HG03342 (cell line): ENCODE measurements at regions not wholly inside any gene's neighbourhood (a gene's known extent, or its start where the extent isn't known, plus 50 kb on each side); places are given as distances from the start of the nearest gene placed in this dataset.

Source experiments
- ATAC-seq: cut with Tn5 transposase; IDR thresholded peaks from one replicate; pipeline ENCODE4 v1.9.1; 2021; ENCODE audit warnings: mild to moderate bottlenecking, moderate library complexity; ENCODE audit not compliant: unreplicated experiment

GRCh38 chr5:103354446-103354845 is 95.9 kb downstream of the MACIR start:
- ATAC-seq: no peak

- ATAC-seq: no peak
Measured at GRCh38 chr5:103353581-103353980, 95.0 kb downstream of the MACIR start.

DNA sequence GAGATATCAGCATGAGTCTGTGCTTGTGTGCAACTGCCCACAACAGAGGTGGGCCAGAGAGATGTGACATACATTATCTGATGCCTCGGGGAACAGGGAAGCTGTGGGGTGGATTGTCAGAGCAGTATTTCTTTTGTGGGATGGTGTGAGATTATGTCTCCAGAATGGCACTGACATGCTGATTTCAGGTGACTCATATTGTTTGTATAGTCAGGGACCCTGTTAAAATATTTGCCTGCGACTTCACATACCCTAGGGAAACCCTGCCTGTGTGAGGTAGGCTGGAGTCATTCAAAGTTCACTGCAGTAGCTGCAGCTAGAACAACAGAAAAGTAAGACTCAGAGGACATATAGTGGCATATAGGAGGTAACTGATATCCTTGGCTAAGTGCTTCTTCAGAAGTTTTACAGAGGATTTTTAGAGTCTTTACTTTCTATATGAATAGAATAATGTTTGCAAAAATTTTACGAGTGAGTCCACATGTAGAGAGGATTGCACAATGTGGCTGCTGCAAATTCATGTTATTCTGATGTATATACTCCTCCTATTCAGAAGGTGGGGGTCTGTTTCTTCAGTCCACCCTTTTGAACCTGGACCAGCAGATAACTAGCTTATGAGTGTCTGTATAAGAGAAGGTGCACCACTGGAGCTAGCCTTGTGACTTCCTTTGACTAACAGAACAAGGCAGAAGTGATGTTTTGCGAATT is 89.3 kb downstream of the MACIR start:
- no peak for ATAC-seq

- ATAC-seq: no peak
Measured at GRCh38 chr5:103346162-103346748, 87.7 kb downstream of the MACIR start.

DNA sequence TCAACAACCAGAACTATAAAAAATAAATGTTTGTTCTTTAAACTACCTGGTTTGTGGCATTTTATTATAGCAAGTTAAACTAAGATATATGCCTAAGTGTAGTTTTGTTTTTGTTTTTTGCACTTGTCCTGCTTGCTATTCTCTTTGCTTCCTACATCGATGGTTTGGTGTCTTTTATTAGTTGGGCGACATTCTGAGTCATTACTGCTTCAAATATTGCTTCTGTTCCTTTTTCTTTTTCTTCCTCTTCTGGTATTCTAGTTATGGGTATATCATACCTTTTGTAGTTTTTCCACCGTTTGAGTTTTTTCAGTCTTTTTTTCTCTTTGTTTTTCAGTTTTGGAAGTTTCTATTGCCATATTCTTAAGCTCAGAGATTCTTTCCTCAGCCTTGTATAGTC is 86.9 kb downstream of the MACIR start:
- ATAC-seq: no peak

DNA sequence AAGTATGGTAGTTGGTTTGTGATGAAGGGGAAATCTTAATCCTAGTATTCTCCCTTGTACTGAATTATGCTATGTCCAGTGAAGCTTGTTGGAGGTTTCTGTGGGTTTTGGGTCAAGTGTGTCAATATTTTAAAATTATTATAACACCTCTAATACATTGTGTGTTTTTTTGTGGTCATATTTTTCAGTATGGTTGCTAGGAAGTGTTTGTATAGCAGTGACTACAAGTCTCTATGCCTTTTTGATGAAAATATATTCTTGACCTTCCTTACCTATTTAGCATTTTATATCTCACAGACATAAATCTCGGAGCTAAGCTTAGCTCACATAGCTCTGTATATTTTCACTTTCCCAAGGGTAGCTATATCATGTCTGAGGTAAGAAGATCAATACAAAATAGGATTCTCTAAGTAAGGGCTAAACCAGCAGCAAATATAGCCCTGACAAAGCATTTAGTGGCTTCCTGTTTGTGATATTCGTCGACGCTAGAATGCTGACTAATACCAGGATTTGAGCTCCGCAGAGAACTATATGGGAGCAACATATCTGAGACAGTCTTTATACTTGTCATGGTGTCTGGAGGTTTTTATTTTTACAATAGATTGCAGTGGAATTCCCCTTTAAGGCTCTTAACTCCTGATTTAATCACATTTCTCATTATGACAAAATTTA is 82.3 kb downstream of the MACIR start:
- ATAC-seq: peak; percentile 99

DNA sequence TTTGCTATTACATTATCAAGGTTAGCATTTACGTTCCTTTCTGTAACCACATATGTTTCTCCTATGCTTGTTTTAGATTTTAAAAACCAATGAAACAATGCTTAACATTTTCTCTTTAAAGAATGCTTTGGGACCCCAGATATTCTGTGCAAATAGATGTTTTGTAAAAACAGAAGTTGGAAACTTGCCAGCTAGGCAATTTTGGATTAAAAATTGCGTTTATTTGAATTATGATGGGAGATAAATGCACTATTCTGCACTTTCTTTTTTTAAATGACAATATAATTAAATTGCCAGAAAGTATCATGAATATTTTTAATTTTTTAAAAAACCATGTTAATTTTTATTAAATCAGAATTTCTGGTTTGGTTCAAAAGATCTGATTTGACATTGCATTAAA is 81.6 kb downstream of the MACIR start:
- no peak for ATAC-seq

DNA sequence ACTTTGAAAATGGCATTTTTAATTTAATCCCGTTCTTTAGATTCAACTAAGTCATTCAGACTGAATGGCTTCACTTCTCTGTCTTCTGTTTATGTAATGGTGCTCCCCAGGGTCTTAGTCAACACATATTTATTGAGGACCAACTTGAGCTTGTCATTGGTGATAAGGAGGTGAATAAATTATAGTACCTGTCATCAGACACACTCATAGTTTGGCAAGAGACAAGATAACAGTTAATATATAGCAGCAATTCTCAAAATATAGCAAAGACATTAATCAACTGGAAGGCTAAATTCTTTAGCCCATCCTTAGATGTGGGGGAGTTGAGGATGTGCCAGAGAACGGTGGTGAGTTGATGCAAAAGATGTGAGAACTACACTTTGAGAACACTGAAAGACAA is 78.4 kb downstream of the MACIR start:
- no peak for ATAC-seq

DNA sequence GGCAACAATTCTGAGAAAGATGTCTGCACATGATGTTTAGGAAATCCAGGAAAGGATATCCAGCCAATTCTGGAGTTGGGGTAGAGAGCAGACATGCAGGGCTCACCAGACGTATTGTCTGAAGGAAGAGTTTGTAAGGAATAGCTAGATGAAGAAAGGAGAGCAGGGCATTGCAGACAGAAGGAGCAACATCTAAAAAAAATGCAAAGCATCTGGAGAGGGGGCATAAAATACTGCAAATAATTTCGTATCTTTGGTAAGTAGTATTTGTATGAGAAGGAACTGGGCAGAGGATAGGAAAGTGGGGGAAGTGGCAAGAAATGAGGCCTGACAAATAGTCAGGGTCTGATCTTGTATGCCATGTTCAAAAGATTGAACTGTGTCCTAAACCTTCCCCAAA is 74.8 kb downstream of the MACIR start:
- ATAC-seq: no peak

GRCh38 chr5:103330875-103331274 is 72.3 kb downstream of the MACIR start:
- ATAC-seq: no peak
